Thoracic aorta (tissue), 2 donors: ENCODE measurements at regions not wholly inside any gene's neighbourhood (a gene's known extent, or its start where the extent isn't known, plus 50 kb on each side); places are given as distances from the start of the nearest gene placed in this dataset.

Experiments used
- ATAC-seq: fragments of 150-250 bp; one replicate; pipeline ENCODE4 v1.8.0; 2017; ENCODE audit warnings: low read depth; ENCODE audit not compliant: insufficient number of reproducible peaks, low FRiP score
- DNase-seq: peaks from one replicate; pipeline ENCODE4 v3.0.0-alpha.2; 2020; ENCODE audit warnings: low spot score
- H3K27ac ChIP-seq, 2 donors: fragments of 200-600 bp; sonication (generic); 1 replicate in 1 of 2; 2 replicates in 1 of 2; pipeline ENCODE4 v1.5.1; 2016; ENCODE audit warnings: mild to moderate bottlenecking in 2 of 2, moderate library complexity in 2 of 2
- H3K27me3 ChIP-seq: fragments of 200-600 bp; sonication (generic); replicated peaks from 2 replicates; pipeline ENCODE4 v1.6.0; 2016; ENCODE audit warnings: mild to moderate bottlenecking; ENCODE audit not compliant: insufficient read depth
- H3K36me3 ChIP-seq: fragments of 200-600 bp; sonication (generic); one replicate; pipeline ENCODE4 v1.5.1; 2016
- H3K4me1 ChIP-seq, 2 donors: fragments of 200-600 bp; sonication (generic); 1 replicate in 1 of 2; 2 replicates in 1 of 2; pipeline versions ENCODE4 v1.5.1 to v1.6.0; 2016; ENCODE audit warnings: low read depth in 2 of 2, mild to moderate bottlenecking in 1 of 2; ENCODE audit not compliant: control insufficient read depth in 1 of 2
- H3K4me3 ChIP-seq: fragments of 200-600 bp; sonication (generic); 2 replicates; pipeline ENCODE4 v1.5.1; 2016; ENCODE audit warnings: mild to moderate bottlenecking
- H3K9me3 ChIP-seq: fragments of 200-600 bp; sonication (generic); 2 replicates; pipeline ENCODE4 v1.5.1; 2016
- TF ChIP-seq, protein P1 (sequence below): fragments of 200-600 bp; sonication (generic); IDR thresholded peaks from one replicate; pipeline ENCODE4 v1.5.1; 2019; ENCODE audit warnings: antibody characterized with exemption

DNA sequence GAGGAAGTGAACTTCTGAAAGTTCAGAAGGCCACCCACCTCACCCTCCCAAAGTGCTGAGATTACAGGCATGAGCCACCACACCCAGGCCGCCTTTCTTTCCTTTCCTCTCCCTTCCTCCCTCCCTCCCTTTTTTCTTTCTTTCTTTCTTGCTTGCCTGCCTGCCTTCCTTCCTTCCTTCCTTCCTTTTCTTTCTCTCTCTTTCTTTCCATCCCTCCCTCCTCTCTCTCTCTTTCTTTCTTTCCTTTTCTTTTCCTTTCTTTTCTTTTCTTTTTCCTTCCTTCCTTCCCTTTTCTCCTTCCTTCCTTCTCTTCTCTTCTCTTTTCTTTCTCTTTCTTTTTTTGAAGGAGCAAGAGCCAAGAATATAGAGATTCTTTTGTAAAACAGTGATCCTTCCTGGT is 208.3 kb upstream of the HMGA2 start:
- Histone ChIP-seq H3K9me3 (no peaks in the 10 kb centered on the region), H3K36me3 (no peaks in the 10 kb centered on the region), H3K27me3 (no peaks in the 10 kb centered on the region), H3K4me1 (peaks cover 0 to 12% of the 10 kb centered on the region in 2 donors), H3K27ac (no peak overlapping the region), H3K4me3 (no peak overlapping the region)
- TF ChIP-seq, protein P1, sequence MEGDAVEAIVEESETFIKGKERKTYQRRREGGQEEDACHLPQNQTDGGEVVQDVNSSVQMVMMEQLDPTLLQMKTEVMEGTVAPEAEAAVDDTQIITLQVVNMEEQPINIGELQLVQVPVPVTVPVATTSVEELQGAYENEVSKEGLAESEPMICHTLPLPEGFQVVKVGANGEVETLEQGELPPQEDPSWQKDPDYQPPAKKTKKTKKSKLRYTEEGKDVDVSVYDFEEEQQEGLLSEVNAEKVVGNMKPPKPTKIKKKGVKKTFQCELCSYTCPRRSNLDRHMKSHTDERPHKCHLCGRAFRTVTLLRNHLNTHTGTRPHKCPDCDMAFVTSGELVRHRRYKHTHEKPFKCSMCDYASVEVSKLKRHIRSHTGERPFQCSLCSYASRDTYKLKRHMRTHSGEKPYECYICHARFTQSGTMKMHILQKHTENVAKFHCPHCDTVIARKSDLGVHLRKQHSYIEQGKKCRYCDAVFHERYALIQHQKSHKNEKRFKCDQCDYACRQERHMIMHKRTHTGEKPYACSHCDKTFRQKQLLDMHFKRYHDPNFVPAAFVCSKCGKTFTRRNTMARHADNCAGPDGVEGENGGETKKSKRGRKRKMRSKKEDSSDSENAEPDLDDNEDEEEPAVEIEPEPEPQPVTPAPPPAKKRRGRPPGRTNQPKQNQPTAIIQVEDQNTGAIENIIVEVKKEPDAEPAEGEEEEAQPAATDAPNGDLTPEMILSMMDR = no peak
- DNase-seq (no peak), ATAC-seq (no peak)

DNA sequence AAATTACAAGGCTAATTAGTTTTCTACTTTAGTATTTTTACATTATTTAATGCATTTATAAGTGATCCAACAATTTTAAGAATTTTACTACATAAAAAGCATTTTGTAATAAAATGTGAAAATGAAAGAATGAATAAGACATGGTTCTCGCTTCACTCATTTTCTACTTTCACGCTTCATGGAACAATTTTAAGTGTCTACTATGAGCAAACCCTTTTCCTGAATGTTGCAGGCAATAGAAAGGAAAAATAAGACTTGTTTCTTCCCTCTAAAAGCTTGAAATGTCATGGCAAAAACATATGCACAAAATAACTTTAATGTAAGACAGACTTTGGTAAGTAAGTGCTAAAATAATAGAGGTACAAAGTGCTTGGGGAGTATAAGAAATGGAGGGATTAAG is 205.7 kb upstream of the HMGA2 start:
- H3K36me3 ChIP-seq = no peaks in the 10 kb centered on the region
- TF ChIP-seq, protein P1 = no peak
- no peaks in the 10 kb centered on the region for H3K27me3 ChIP-seq
- ATAC-seq = no peak
- H3K9me3 ChIP-seq = no peaks in the 10 kb centered on the region
- H3K4me3 ChIP-seq = no peak overlapping the region
- no peak overlapping the region for H3K27ac ChIP-seq
- peaks cover 0 to 12% of the 10 kb centered on the region in 2 donors for H3K4me1 ChIP-seq
- no peak for DNase-seq

DNA sequence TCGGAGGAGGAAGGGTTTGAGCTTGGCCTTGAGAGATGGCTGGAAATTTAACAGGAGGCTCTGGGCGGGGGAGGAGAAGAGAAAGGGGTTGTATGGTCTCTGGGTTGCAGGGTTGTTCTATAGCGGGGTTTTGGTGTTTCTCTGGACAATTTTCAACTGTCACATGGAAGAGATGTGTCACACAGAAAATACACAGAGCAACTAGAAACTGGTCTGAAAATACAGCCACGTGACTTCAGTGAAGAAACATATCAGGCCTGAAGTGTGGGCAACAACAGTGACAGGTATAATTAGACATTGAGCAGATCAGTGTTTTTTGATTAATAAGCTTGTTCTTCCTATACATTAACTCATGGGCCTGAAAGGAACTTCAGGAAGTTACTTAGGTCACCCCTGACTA is 205.3 kb upstream of the HMGA2 start:
- Histone ChIP-seq H3K9me3 (no peaks in the 10 kb centered on the region), H3K27ac (no peak overlapping the region), H3K27me3 (no peaks in the 10 kb centered on the region), H3K36me3 (no peaks in the 10 kb centered on the region), H3K4me3 (no peak overlapping the region), H3K4me1 (peaks cover 0 to 12% of the 10 kb centered on the region in 2 donors)
- ATAC-seq = no peak
- TF ChIP-seq, protein P1 = no peak
- DNase-seq = no peak

DNA sequence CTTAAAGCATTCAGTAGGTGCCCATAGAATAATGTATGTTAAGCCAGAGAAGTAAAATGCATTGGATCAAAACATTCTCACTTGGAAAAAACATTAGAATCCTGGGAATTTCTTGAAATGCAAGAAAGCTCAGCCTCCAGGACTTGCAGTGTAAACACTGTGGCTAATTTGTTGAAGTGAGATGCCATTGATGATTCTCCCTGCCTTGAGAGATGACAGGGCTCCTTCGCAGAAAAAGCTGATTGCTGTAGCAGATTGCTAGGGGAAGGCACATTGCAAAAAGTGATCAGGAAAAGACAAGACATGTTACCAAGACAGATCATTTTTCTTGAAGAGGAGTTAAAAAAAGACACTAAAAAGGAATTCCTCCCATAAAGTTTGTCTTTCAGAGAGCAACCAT is 204.2 kb upstream of the HMGA2 start:
- TF ChIP-seq, protein P1 = no peak
- Histone ChIP-seq H3K36me3 (no peaks in the 10 kb centered on the region), H3K27me3 (no peaks in the 10 kb centered on the region), H3K4me3 (no peak overlapping the region), H3K27ac (no peak overlapping the region), H3K9me3 (no peaks in the 10 kb centered on the region), H3K4me1 (peaks cover 0 to 5% of the 10 kb centered on the region in 2 donors)
- ATAC-seq (no peak), DNase-seq (no peak)

DNA sequence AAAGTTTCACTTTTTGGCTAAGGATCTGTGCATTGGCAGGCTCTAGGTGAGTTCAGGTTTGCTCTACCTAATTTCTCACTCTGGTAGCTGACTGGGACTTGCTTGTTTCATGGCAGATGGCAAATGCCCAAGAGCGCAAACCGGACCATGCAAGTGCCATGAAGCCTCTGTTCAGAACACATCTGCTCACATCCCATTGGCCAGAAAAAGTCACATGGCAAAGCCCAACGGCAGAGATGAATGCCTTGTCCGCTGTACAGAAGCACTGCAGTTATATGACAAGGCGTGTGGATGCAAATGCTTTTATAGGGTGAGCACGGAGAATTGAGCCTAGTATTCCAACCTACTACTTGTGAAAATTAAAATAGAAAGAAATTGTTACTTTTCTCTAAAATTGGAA is 202.2 kb upstream of the HMGA2 start:
- TF ChIP-seq, protein P1 = no peak
- H3K27me3 ChIP-seq = no peaks in the 10 kb centered on the region

More for the DNA sequence above, 202.2 kb upstream of the HMGA2 start:
- Histone ChIP-seq H3K27ac (no peak overlapping the region), H3K4me1 (no peaks in the 10 kb centered on the region), H3K36me3 (no peaks in the 10 kb centered on the region), H3K4me3 (no peak overlapping the region), H3K9me3 (no peaks in the 10 kb centered on the region)
- DNase-seq (no peak), ATAC-seq (no peak)
